ENCODE measurements at regions not wholly inside any gene's neighbourhood (a gene's known extent, or its start where the extent isn't known, plus 50 kb on each side); places are given as distances from the start of the nearest gene placed in this dataset.
A peak's percentile ranks its signal among the peaks of the same experiment; 100 is the strongest.

DNA sequence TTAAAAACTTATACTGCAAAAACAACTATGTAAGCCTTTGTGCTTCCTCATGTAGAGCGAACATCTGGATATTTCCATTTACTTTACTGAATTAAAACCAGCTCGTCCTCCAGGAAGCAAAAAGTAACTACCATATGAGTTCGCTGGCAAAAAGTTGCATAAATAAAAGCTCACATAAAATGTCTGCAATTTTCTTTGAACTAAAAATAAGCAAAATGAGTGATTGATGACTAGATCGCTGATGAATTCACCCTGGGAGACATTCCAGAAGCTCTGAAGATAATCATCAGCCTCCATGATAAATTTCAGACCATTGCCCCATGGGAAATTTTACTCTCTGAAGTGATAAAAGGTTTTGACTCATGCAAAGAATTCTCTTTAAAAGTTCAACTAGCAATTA, 67.3 kb upstream of the SACS start:
- BruUV-seq (replicated peaks): no TSS peak
- no peaks in the 10 kb centered on the region for H3K9me3 ChIP-seq (ENCODE audit: control insufficient read depth, insufficient read depth, low read length)
- H3K9ac ChIP-seq (ENCODE audit: low read depth, low read length): no peak overlapping the region
- H4K20me1 ChIP-seq (ENCODE audit: insufficient read depth, low read length): no peaks in the 10 kb centered on the region
- ChIA-PET CTCF (interaction anchor here (0.6 to 1.2 kb wide), 5 partner anchors 10 to 744 kb away, joined by 3 to 4 read pairs (median 3); partner anchors contain the start of gene MIPEP), POLR2A (ENCODE audit: unreplicated experiment) (no interaction called here)
- no peak overlapping the region for H4K91ac ChIP-seq (ENCODE audit: insufficient read depth, low read depth, low read length)
- H2BK15ac ChIP-seq (ENCODE audit: low read depth, low read length): no peak overlapping the region
- no peak overlapping the region for H3K4me3 ChIP-seq (ENCODE audit: insufficient read depth, low read depth, low read length)
- intact Hi-C loops (cut with micrococcal nuclease): loop anchor here (5.0 kb wide), 1 partner anchor 34 kb away; no protein-coding TSS in a partner anchor
- H4K5ac ChIP-seq (ENCODE audit: low read depth, low read length): no peak overlapping the region
- H3K27ac ChIP-seq (ENCODE audit: insufficient read depth, low read length): peak overlapping the region; percentile 45; the same call in 1 of the 2 replicates
- no peaks in the 10 kb centered on the region for H3K36me3 ChIP-seq (ENCODE audit: control insufficient read depth, insufficient read depth, low read length)
- H3K14ac ChIP-seq (replicated peaks; ENCODE audit: low read depth, low read length): no peak overlapping the region
- peaks cover 16% of the 10 kb centered on the region for H3K9me1 ChIP-seq (ENCODE audit: insufficient read depth, low read length)
- H4K8ac ChIP-seq (ENCODE audit: low read depth in 2 of 2, low read length in 2 of 2): 0 out of 4 replicates have a peak overlapping the region, but pooled peaks of 1 of the 2 experiments have one; percentile 86
- ATAC-seq (ENCODE audit: low read depth) (peak; percentile 59), DNase-seq (peak; percentile 96)
- peaks cover 0 to 16% of the 10 kb centered on the region in 2 experiments; a peak in 2 of 4 replicates for H3K79me1 ChIP-seq (ENCODE audit: low read depth in 1 of 2, low read length in 2 of 2)
- H3K18ac ChIP-seq (ENCODE audit: low read depth, low read length): 0 out of 2 replicates have a peak overlapping the region, but pooled peaks have one; percentile 20
- H3K4ac ChIP-seq (ENCODE audit: low read depth, low read length): no peak overlapping the region
- H2BK120ac ChIP-seq (ENCODE audit: low read depth, low read length): peak overlapping the region; percentile 74; the same call in 1 of the 2 replicates
- peaks cover 21% of the 10 kb centered on the region for H3K4me1 ChIP-seq (ENCODE audit: control insufficient read depth, insufficient read depth, low read length)
- in situ Hi-C loops (cut with MboI; ENCODE audit: low sequenced_read_pairs): no loop called here
- peak overlapping the region; percentile 96 for H2BK5ac ChIP-seq (ENCODE audit: low read depth, low read length, poor library complexity, severe bottlenecking)
- H2AFZ ChIP-seq (replicated peaks; ENCODE audit: low read length, poor library complexity): no peak overlapping the region
- H3K4me2 ChIP-seq (ENCODE audit: low read depth, low read length): no peak overlapping the region; the same call in 1 of the 2 replicates
- H2AK5ac ChIP-seq (ENCODE audit: low read depth, low read length): no peak overlapping the region
- no peak overlapping the region for H2BK20ac ChIP-seq (ENCODE audit: low read depth, low read length)
- WGBS, 2 experiments (ENCODE audit: extremely low coverage in 2 of 2, insufficient read length in 1 of 2): no CpG with 5 or more reads among the region's 4 CpGs
- peak overlapping the region; percentile 73 for H3K56ac ChIP-seq (ENCODE audit: extremely low read depth, insufficient read depth, low read length)
- no peak overlapping the region for H3K23ac ChIP-seq (ENCODE audit: low read depth, low read length)
- dilution Hi-C loops (cut with HindIII; ENCODE audit: low sequenced_read_pairs, unreplicated experiment): no loop called here
- TF ChIP-seq, protein P1, sequence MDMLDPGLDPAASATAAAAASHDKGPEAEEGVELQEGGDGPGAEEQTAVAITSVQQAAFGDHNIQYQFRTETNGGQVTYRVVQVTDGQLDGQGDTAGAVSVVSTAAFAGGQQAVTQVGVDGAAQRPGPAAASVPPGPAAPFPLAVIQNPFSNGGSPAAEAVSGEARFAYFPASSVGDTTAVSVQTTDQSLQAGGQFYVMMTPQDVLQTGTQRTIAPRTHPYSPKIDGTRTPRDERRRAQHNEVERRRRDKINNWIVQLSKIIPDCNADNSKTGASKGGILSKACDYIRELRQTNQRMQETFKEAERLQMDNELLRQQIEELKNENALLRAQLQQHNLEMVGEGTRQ (IDR thresholded peaks at IDR 0.05; ENCODE audit: low read depth, low read length): no peak
- peak; percentile 60 for TF ChIP-seq CEBPB (IDR thresholded peaks at IDR 0.05; ENCODE audit: low read depth, low read length)
- no peaks in the 10 kb centered on the region for H3K27me3 ChIP-seq (ENCODE audit: control insufficient read depth, insufficient read depth, low read length)
- H2AK9ac ChIP-seq (replicated peaks; ENCODE audit: low read depth, low read length, poor library complexity): no peak overlapping the region

Data from IMR-90 (cell line).